ENCODE measurements at regions not wholly inside any gene's neighbourhood (a gene's known extent, or its start where the extent isn't known, plus 50 kb on each side); places are given as distances from the start of the nearest gene placed in this dataset.
"Not testable (repeated sequence)": the region's sequence is repeated elsewhere in the genome, so short reads cannot be mapped to it uniquely, and the experiment has no call there.

- Histone ChIP-seq H3K4me1 (ENCODE audit: control insufficient read depth, insufficient read depth, low read length) (no peaks in the 10 kb centered on the region), H3K4me3 (ENCODE audit: low read length in 2 of 2) (no peak overlapping the region), H3K9me3 (ENCODE audit: control insufficient read depth in 2 of 2, low read length in 2 of 2) (no peaks in the 10 kb centered on the region), H3K9ac (ENCODE audit: low read length in 2 of 2) (no peak overlapping the region), H3K27me3 (ENCODE audit: control insufficient read depth in 1 of 2, insufficient read depth in 2 of 2, low read length in 2 of 2) (no peaks in the 10 kb centered on the region), H3K36me3 (ENCODE audit: control insufficient read depth in 2 of 2, insufficient read depth in 2 of 2, low read length in 2 of 2) (no peaks in the 10 kb centered on the region), H3K27ac (ENCODE audit: low read length) (no peak overlapping the region)
These were observed 225.1 kb upstream of the TMEFF2 start for GRCh38 chr2:192419786-192420185.

DNA sequence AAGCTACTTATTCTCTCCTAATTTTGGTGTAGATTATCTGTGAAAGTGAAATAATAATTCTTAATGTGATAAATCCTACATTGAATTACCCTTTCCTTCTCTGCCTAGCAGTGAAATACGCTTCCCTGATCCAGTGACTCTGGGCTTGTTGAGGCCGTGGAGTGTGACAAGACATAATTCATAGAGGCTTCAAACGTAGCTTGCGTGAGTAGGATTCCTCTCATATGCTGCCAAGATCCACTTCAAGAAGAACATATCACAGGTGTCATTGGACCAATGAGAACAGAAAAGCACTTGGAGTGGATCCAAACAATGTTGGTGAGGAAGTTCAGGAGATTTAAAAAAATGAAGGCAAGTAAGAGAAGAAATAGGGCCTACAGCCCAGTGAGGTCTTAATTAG, 221.3 kb upstream of the TMEFF2 start:
- H3K9ac ChIP-seq (ENCODE audit: low read length in 2 of 2) = no peak overlapping the region
- H3K9me3 ChIP-seq (ENCODE audit: control insufficient read depth in 2 of 2, low read length in 2 of 2) = peaks cover 0 to 4% of the 10 kb centered on the region in 2 donors
- H3K4me3 ChIP-seq (ENCODE audit: low read length in 2 of 2) = no peak overlapping the region
- H3K27me3 ChIP-seq (ENCODE audit: control insufficient read depth in 1 of 2, insufficient read depth in 2 of 2, low read length in 2 of 2) = no peaks in the 10 kb centered on the region
- H3K27ac ChIP-seq (ENCODE audit: low read length) = no peak overlapping the region
- H3K4me1 ChIP-seq (ENCODE audit: control insufficient read depth, insufficient read depth, low read length) = no peaks in the 10 kb centered on the region
- no peaks in the 10 kb centered on the region for H3K36me3 ChIP-seq (ENCODE audit: control insufficient read depth in 2 of 2, insufficient read depth in 2 of 2, low read length in 2 of 2)

GRCh38 chr2:192414794-192415193, 220.1 kb upstream of the TMEFF2 start:
- Histone ChIP-seq H3K9ac (ENCODE audit: low read length in 2 of 2) (no peak overlapping the region), H3K9me3 (ENCODE audit: control insufficient read depth in 2 of 2, low read length in 2 of 2) (peaks cover 0 to 4% of the 10 kb centered on the region in 2 donors), H3K4me3 (ENCODE audit: low read length in 2 of 2) (no peak overlapping the region), H3K27me3 (ENCODE audit: control insufficient read depth in 1 of 2, insufficient read depth in 2 of 2, low read length in 2 of 2) (no peaks in the 10 kb centered on the region), H3K36me3 (ENCODE audit: control insufficient read depth in 2 of 2, insufficient read depth in 2 of 2, low read length in 2 of 2) (no peaks in the 10 kb centered on the region), H3K27ac (ENCODE audit: low read length) (no peak overlapping the region), H3K4me1 (ENCODE audit: control insufficient read depth, insufficient read depth, low read length) (no peaks in the 10 kb centered on the region)

DNA sequence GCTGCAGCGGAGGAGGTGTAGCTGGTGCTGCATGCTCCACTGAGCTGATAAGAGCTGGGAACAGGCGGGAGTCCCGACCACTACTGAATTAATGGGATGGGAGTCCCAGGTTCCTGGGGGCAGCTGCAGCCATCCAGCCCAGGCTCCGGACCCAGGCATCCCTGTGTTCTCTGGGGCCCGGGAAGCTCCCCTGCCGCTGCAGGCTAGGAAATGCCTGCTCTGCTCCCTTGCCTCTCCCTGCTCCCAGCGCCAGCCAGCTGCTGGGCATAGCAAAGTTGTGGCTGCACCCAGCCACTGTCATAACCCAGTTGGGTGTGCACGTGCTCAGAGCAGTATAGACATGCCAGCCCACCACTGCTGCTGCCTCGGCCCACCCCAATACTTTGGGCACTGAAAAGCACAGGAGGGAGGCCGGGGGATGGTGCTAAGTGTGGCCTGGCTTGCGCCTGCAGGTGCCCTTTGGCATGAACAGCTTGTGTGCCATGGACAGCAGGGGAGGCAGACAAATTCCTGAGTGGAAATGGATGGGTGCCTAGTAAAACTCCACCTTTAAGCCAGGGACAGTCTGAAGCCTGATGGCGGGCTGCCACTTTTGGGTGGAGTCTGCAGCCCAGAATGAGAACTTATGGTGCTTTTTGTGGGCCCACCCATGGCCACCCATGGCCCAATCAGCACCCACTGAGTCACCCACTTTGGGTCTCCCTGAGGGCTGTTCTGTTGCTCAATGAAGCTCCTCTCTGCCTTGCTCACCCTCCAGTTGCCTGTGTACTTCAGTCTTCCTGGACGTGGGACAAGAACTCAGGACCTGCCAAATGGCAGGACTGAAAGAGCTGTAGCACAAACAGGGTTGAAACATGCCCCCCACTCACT, 219.3 kb upstream of the TMEFF2 start:
- Histone ChIP-seq H3K4me3 (ENCODE audit: low read length in 2 of 2) (no peak overlapping the region), H3K9ac (ENCODE audit: low read length in 2 of 2) (no peak overlapping the region), H3K36me3 (ENCODE audit: control insufficient read depth in 2 of 2, insufficient read depth in 2 of 2, low read length in 2 of 2) (no peaks in the 10 kb centered on the region), H3K4me1 (ENCODE audit: control insufficient read depth, insufficient read depth, low read length) (no peaks in the 10 kb centered on the region), H3K27ac (ENCODE audit: low read length) (no peak overlapping the region), H3K9me3 (ENCODE audit: control insufficient read depth in 2 of 2, low read length in 2 of 2) (peaks cover 0 to 4% of the 10 kb centered on the region in 2 donors), H3K27me3 (ENCODE audit: control insufficient read depth in 1 of 2, insufficient read depth in 2 of 2, low read length in 2 of 2) (no peaks in the 10 kb centered on the region)

DNA sequence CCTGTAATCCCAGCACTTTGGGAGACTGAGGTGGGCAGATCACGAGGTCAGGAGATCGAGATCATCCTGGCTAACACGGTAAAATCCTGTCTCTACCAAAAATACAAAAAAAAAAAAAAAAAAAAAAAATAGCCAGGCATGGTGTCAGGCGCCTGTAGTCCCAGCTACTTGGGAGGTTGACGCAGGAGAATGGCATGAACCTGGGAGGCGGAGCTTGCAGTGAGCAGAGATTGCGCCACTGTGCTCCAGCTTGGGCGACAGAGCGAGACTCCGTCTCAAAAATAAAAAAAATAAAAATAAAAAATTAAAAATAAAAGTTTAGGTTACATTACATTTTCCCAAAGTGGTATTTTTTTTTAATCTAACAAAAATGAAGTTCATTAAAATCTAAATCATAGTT, 218.1 kb upstream of the TMEFF2 start:
- not testable (repeated sequence) for H3K9ac ChIP-seq (ENCODE audit: low read length in 2 of 2); H3K27me3 ChIP-seq (ENCODE audit: control insufficient read depth in 1 of 2, insufficient read depth in 2 of 2, low read length in 2 of 2); H3K36me3 ChIP-seq (ENCODE audit: control insufficient read depth in 2 of 2, insufficient read depth in 2 of 2, low read length in 2 of 2); H3K4me3 ChIP-seq (ENCODE audit: low read length in 2 of 2); H3K9me3 ChIP-seq (ENCODE audit: control insufficient read depth in 2 of 2, low read length in 2 of 2); H3K4me1 ChIP-seq (ENCODE audit: control insufficient read depth, insufficient read depth, low read length); H3K27ac ChIP-seq (ENCODE audit: low read length)

DNA sequence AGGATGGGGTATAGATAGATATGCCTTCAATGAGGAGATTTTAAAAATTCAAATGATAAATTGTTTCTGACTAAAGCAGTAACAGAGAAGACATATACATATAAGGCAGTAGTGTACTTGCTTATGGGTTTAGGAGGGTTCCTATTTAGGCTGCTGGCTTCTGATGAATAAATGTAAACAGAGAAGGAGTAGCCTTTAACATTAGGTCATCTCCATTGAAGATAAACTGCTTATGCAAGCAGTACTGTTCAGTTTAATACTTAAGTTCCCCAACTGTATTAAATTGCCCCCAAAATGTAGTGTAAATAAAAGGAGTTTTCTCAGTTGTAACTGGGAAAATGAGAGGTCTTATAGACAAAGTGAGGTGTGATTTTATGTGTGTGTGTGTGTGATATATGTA, 217.7 kb upstream of the TMEFF2 start:
- no peaks in the 10 kb centered on the region for H3K4me1 ChIP-seq (ENCODE audit: control insufficient read depth, insufficient read depth, low read length)
- H3K9me3 ChIP-seq (ENCODE audit: control insufficient read depth in 2 of 2, low read length in 2 of 2) = peaks cover 0 to 4% of the 10 kb centered on the region in 2 donors
- no peaks in the 10 kb centered on the region for H3K27me3 ChIP-seq (ENCODE audit: control insufficient read depth in 1 of 2, insufficient read depth in 2 of 2, low read length in 2 of 2)
- H3K36me3 ChIP-seq (ENCODE audit: control insufficient read depth in 2 of 2, insufficient read depth in 2 of 2, low read length in 2 of 2) = no peaks in the 10 kb centered on the region
- H3K9ac ChIP-seq (ENCODE audit: low read length in 2 of 2) = no peak overlapping the region
- H3K27ac ChIP-seq (ENCODE audit: low read length) = no peak overlapping the region
- no peak overlapping the region for H3K4me3 ChIP-seq (ENCODE audit: low read length in 2 of 2)

GRCh38 chr2:192411755-192412154, 217.0 kb upstream of the TMEFF2 start:
- Histone ChIP-seq H3K36me3 (ENCODE audit: control insufficient read depth in 2 of 2, insufficient read depth in 2 of 2, low read length in 2 of 2) (no peaks in the 10 kb centered on the region), H3K4me3 (ENCODE audit: low read length in 2 of 2) (no peak overlapping the region), H3K27me3 (ENCODE audit: control insufficient read depth in 1 of 2, insufficient read depth in 2 of 2, low read length in 2 of 2) (no peaks in the 10 kb centered on the region), H3K27ac (ENCODE audit: low read length) (no peak overlapping the region), H3K9me3 (ENCODE audit: control insufficient read depth in 2 of 2, low read length in 2 of 2) (peaks cover 0 to 4% of the 10 kb centered on the region in 2 donors), H3K4me1 (ENCODE audit: control insufficient read depth, insufficient read depth, low read length) (no peaks in the 10 kb centered on the region), H3K9ac (ENCODE audit: low read length in 2 of 2) (no peak overlapping the region)

DNA sequence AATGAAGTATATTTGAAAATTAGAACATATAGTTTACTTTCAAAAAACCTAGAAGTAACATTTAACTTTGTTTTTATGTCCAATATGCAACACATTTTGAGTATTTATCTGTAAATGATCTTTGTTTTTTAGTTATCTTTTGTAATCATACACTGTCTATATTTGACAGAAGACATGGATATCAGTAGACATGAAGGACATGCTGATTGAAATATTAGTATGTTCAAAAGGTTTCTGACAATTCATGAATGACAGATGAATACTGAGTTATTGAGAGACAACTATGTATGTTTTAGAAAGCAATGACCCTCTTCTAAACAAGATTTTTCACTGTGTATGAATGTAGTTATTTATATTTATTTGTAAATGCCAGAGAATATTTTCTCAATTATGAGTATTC, 215.6 kb upstream of the TMEFF2 start:
- H3K36me3 ChIP-seq (ENCODE audit: control insufficient read depth in 2 of 2, insufficient read depth in 2 of 2, low read length in 2 of 2) = no peaks in the 10 kb centered on the region
- H3K4me1 ChIP-seq (ENCODE audit: control insufficient read depth, insufficient read depth, low read length) = no peaks in the 10 kb centered on the region
- H3K9me3 ChIP-seq (ENCODE audit: control insufficient read depth in 2 of 2, low read length in 2 of 2) = peaks cover 0 to 4% of the 10 kb centered on the region in 2 donors
- H3K27ac ChIP-seq (ENCODE audit: low read length) = no peak overlapping the region
- H3K27me3 ChIP-seq (ENCODE audit: control insufficient read depth in 1 of 2, insufficient read depth in 2 of 2, low read length in 2 of 2) = no peaks in the 10 kb centered on the region
- H3K4me3 ChIP-seq (ENCODE audit: low read length in 2 of 2) = no peak overlapping the region
- no peak overlapping the region for H3K9ac ChIP-seq (ENCODE audit: low read length in 2 of 2)

- no peaks in the 10 kb centered on the region for H3K4me1 ChIP-seq (ENCODE audit: control insufficient read depth, insufficient read depth, low read length)
- H3K9me3 ChIP-seq (ENCODE audit: control insufficient read depth in 2 of 2, low read length in 2 of 2) = no peaks in the 10 kb centered on the region
- no peaks in the 10 kb centered on the region for H3K36me3 ChIP-seq (ENCODE audit: control insufficient read depth in 2 of 2, insufficient read depth in 2 of 2, low read length in 2 of 2)
- H3K9ac ChIP-seq (ENCODE audit: low read length in 2 of 2) = no peak overlapping the region
- H3K27ac ChIP-seq (ENCODE audit: low read length) = no peak overlapping the region
- no peak overlapping the region for H3K4me3 ChIP-seq (ENCODE audit: low read length in 2 of 2)
- no peaks in the 10 kb centered on the region for H3K27me3 ChIP-seq (ENCODE audit: control insufficient read depth in 1 of 2, insufficient read depth in 2 of 2, low read length in 2 of 2)
These were observed 213.0 kb upstream of the TMEFF2 start for GRCh38 chr2:192407692-192408091.

- no peaks in the 10 kb centered on the region for H3K9me3 ChIP-seq (ENCODE audit: control insufficient read depth in 2 of 2, low read length in 2 of 2)
- H3K36me3 ChIP-seq (ENCODE audit: control insufficient read depth in 2 of 2, insufficient read depth in 2 of 2, low read length in 2 of 2) = no peaks in the 10 kb centered on the region
- H3K27ac ChIP-seq (ENCODE audit: low read length) = no peak overlapping the region
- H3K27me3 ChIP-seq (ENCODE audit: control insufficient read depth in 1 of 2, insufficient read depth in 2 of 2, low read length in 2 of 2) = no peaks in the 10 kb centered on the region
- no peaks in the 10 kb centered on the region for H3K4me1 ChIP-seq (ENCODE audit: control insufficient read depth, insufficient read depth, low read length)
- no peak overlapping the region for H3K4me3 ChIP-seq (ENCODE audit: low read length in 2 of 2)
- H3K9ac ChIP-seq (ENCODE audit: low read length in 2 of 2) = no peak overlapping the region
These were observed 203.5 kb upstream of the TMEFF2 start for GRCh38 chr2:192398236-192398635.

DNA sequence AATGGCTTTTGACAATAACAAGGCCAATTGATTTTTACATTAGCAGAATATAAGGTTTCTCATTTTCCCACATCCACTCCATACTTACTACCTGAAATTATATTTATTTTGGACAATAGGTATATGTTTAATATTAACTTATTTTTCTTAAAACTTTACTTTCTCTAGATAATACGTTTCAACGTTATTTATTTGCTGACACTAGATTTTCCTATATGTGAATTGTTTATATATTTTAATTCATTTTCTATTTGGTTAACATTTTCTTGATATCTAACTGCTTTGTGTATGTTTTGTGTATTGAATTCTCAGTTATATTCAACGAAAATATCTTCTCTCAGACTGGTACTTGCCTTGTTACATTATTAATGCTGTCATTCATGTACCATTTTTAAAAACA, 199.9 kb upstream of the TMEFF2 start:
- Histone ChIP-seq H3K9me3 (ENCODE audit: control insufficient read depth in 2 of 2, low read length in 2 of 2) (no peaks in the 10 kb centered on the region), H3K27ac (ENCODE audit: low read length) (no peak overlapping the region), H3K4me3 (ENCODE audit: low read length in 2 of 2) (no peak overlapping the region), H3K9ac (ENCODE audit: low read length in 2 of 2) (no peak overlapping the region), H3K4me1 (ENCODE audit: control insufficient read depth, insufficient read depth, low read length) (no peaks in the 10 kb centered on the region), H3K36me3 (ENCODE audit: control insufficient read depth in 2 of 2, insufficient read depth in 2 of 2, low read length in 2 of 2) (no peaks in the 10 kb centered on the region), H3K27me3 (ENCODE audit: control insufficient read depth in 1 of 2, insufficient read depth in 2 of 2, low read length in 2 of 2) (no peaks in the 10 kb centered on the region)

Measured in stomach smooth muscle (tissue), 2 donors.